K562 (cell line): ENCODE measurements at regions not wholly inside any gene's neighbourhood (a gene's known extent, or its start where the extent isn't known, plus 50 kb on each side); places are given as distances from the start of the nearest gene placed in this dataset.

Experiments
- ATAC-seq: fragments of 200-7000 bp; cut with Tn5 transposase; 3 replicates; pipeline ENCODE4 v1.9.1; 2020; ENCODE audit warnings: moderate library complexity
- BruUV-seq: library from RNA; stranded (reverse); fragments of 400-500 nt; replicated peaks from 2 replicates; lab custom pipeline; 2021; lab: Mats Ljungman, UMichigan
- CTCF ChIA-PET: fragments of 300-600 bp; formaldehyde crosslinking; extraction: SDS; loops from one replicate; lab custom pipeline; 2021; ENCODE audit warnings: low intra/inter-chr PET ratio; lab: Yijun Ruan, JAX
- POLR2A ChIA-PET: fragments of 300-600, 350-650 bp; sonication (Branson Sonifier 250); formaldehyde crosslinking; extraction: SDS; loops from one replicate; lab custom pipeline; 2021; ENCODE audit warnings: antibody characterized with exemption, inconsistent platforms; lab: Yijun Ruan, JAX
- DNase-seq, 4 experiments: peaks; one replicate each; pipeline versions ENCODE4 v3.0.0 to v3.0.0-alpha.2; 2011 to 2018; ENCODE audit warnings: low spot score in 3 of 4, mixed read lengths in 3 of 4; ENCODE audit errors: extremely low read depth in 1 of 4
- FAIRE-seq: peaks from 2 replicates; lab custom pipeline; 2011; peaks lifted over from hg19 to GRCh38; lab: Jason Lieb, UNC
- H2AFZ ChIP-seq: 2 replicates; pipeline ENCODE4 v1.6.0; 2011; ENCODE audit warnings: low read depth, low read length, control low read depth, inconsistent platforms
- H3K27ac ChIP-seq: fragments of 200-600 bp; 3 replicates; pipeline ENCODE4 v1.8.0; 2011; ENCODE audit warnings: low read depth, mild to moderate bottlenecking, control low read depth, inconsistent platforms, low read length, moderate library complexity, mixed read lengths; ENCODE audit errors: extremely low read depth
- H3K27me3 ChIP-seq, 2 experiments: fragments of 300-600 bp in 1 of 2; 2 replicates in 1 of 2; 3 replicates in 1 of 2; pipeline versions ENCODE4 v1.6.0 to v1.8.0; 2011; ENCODE audit warnings: inconsistent platforms in 2 of 2, low read length in 2 of 2, mild to moderate bottlenecking in 1 of 2, mixed read lengths in 1 of 2, moderate library complexity in 1 of 2; ENCODE audit not compliant: control insufficient read depth in 2 of 2, insufficient read depth in 2 of 2
- H3K36me3 ChIP-seq: fragments of 300-600 bp; 3 replicates; pipeline ENCODE4 v1.8.0; 2011; ENCODE audit warnings: mild to moderate bottlenecking, low read length, inconsistent platforms; ENCODE audit not compliant: control insufficient read depth, insufficient read depth
- H3K4me1 ChIP-seq, 2 experiments: fragments of 200-600 bp in 1 of 2; replicated peaks in 1 of 2; 2 replicates in 1 of 2; 3 replicates in 1 of 2; pipeline versions ENCODE4 v1.5.1 to v1.8.0; 2011; ENCODE audit warnings: inconsistent platforms in 2 of 2, low read length in 2 of 2, mild to moderate bottlenecking in 1 of 2, mixed read lengths in 1 of 2, moderate library complexity in 1 of 2; ENCODE audit not compliant: control insufficient read depth in 2 of 2, insufficient read depth in 2 of 2
- H3K4me2 ChIP-seq: 2 replicates; pipeline ENCODE4 v1.6.1; 2011; ENCODE audit warnings: low read length, control low read depth, inconsistent platforms, mixed read lengths; ENCODE audit not compliant: insufficient read depth
- H3K4me3 ChIP-seq: fragments of 200-600 bp; sonication (generic), shearing (Covaris generic); 2 replicates; pipeline ENCODE4 v1.5.1; 2016; ENCODE audit warnings: control low read depth, inconsistent platforms
- H3K79me2 ChIP-seq: fragments of 200-600 bp; 3 replicates; pipeline ENCODE4 v1.8.0; 2011; ENCODE audit warnings: low read length, inconsistent platforms; ENCODE audit not compliant: control insufficient read depth, insufficient read depth
- H3K9ac ChIP-seq, 2 experiments: 2 replicates each; pipeline versions ENCODE4 v1.6.0 to v1.6.1; 2011; ENCODE audit warnings: low read depth in 2 of 2, low read length in 2 of 2, control low read depth in 1 of 2, inconsistent platforms in 1 of 2, mild to moderate bottlenecking in 1 of 2, mixed read lengths in 1 of 2; ENCODE audit not compliant: insufficient read depth in 1 of 2
- H3K9me1 ChIP-seq: one replicate; pipeline ENCODE4 v1.6.0; 2011; ENCODE audit warnings: inconsistent platforms, mild to moderate bottlenecking, low read length, moderate library complexity; ENCODE audit not compliant: control insufficient read depth, insufficient read depth
- H3K9me3 ChIP-seq: replicated peaks from 2 replicates; pipeline ENCODE4 v1.5.1; 2011; ENCODE audit warnings: low read depth, low read length, inconsistent platforms; ENCODE audit not compliant: control insufficient read depth, insufficient read depth
- H4K20me1 ChIP-seq: replicated peaks from 2 replicates; pipeline ENCODE4 v1.6.1; 2011; ENCODE audit warnings: low read length, inconsistent platforms, mixed read lengths; ENCODE audit not compliant: control insufficient read depth, insufficient read depth
- ARHGAP35 ChIP-seq: fragments of 450-650 bp; IDR thresholded peaks from 2 replicates; pipeline ENCODE4 v1.6.1; 2018; ENCODE audit not compliant: partially characterized antibody
- BRF1 ChIP-seq: IDR thresholded peaks from 3 replicates; pipeline ENCODE4 v1.6.1; 2011; ENCODE audit warnings: borderline replicate concordance, mild to moderate bottlenecking; ENCODE audit not compliant: insufficient read length; ENCODE audit errors: extremely low read depth
- E2F3 ChIP-seq: fragments of 250-450 bp; sonication (Bioruptor Pico); IDR thresholded peaks from 2 replicates; pipeline ENCODE4 v1.4.0; 2020; ENCODE audit warnings: mild to moderate bottlenecking
- FOXK2 ChIP-seq, 2 experiments: fragments of 450-650 bp; IDR thresholded peaks in 1 of 2; conservative IDR thresholded peaks in 1 of 2; 2 replicates each; pipeline ENCODE4 v1.6.1; 2016; ENCODE audit warnings: low read depth in 2 of 2, mild to moderate bottlenecking in 1 of 2
- HDAC6 ChIP-seq: IDR thresholded peaks from 2 replicates; pipeline ENCODE4 v1.6.1; 2012; ENCODE audit warnings: low read depth, mild to moderate bottlenecking, control low read depth, inconsistent platforms, low read length, moderate library complexity
- MCM3 ChIP-seq: fragments of 450-650 bp; IDR thresholded peaks from 2 replicates; pipeline ENCODE4 v1.6.1; 2016
- NR2C2 ChIP-seq, 2 experiments: fragments of 200-800 bp in 1 of 2; sonication (Bioruptor generic) in 1 of 2; sonication (generic) in 1 of 2; formaldehyde crosslinking in 1 of 2; IDR thresholded peaks; 2 replicates each; pipeline versions ENCODE4 v1.6.1 to v1.8.0; 2016 to 2022; ENCODE audit warnings: mild to moderate bottlenecking in 1 of 2, missing compliant biosample characterization in 1 of 2, missing genetic modification characterization in 1 of 2, missing genetic modification reagents in 1 of 2
- PHB ChIP-seq: fragments of 250-450 bp; sonication (Bioruptor Pico); IDR thresholded peaks from 2 replicates; pipeline ENCODE4 v1.5.0; 2021
- PYGO2 ChIP-seq: fragments of 450-650 bp; IDR thresholded peaks from 2 replicates; pipeline ENCODE4 v1.6.1; 2016; ENCODE audit warnings: mild to moderate bottlenecking, missing genetic modification characterization, moderate library complexity, missing compliant biosample characterization
- SETDB1 ChIP-seq: IDR thresholded peaks from one replicate; pipeline ENCODE4 v1.6.1; 2012; ENCODE audit warnings: low read length, control low read depth, inconsistent platforms
- SIN3A ChIP-seq, 2 experiments: fragments of 150-350 bp in 1 of 2; IDR thresholded peaks; 2 replicates each; pipeline ENCODE4 v1.6.1; 2011 to 2016; ENCODE audit warnings: borderline replicate concordance in 2 of 2, low read depth in 2 of 2, low read length in 2 of 2, mild to moderate bottlenecking in 2 of 2, moderate library complexity in 2 of 2; ENCODE audit not compliant: control insufficient read depth in 1 of 2
- SMARCC2 ChIP-seq: fragments of 450-650 bp; IDR thresholded peaks from 2 replicates; pipeline ENCODE4 v1.6.1; 2017; ENCODE audit warnings: antibody characterized with exemption, moderate library complexity, mild to moderate bottlenecking, low read depth
- YY1 ChIP-seq, 3 experiments: IDR thresholded peaks; 2 replicates each; pipeline ENCODE4 v1.6.1; 2011; ENCODE audit warnings: low read length in 2 of 3, mild to moderate bottlenecking in 2 of 3, moderate library complexity in 2 of 3, borderline replicate concordance in 1 of 3, control low read depth in 1 of 3, low read depth in 1 of 3; ENCODE audit not compliant: insufficient read depth in 3 of 3, insufficient replicate concordance in 2 of 3, control insufficient read depth in 1 of 3, insufficient read length in 1 of 3; ENCODE audit errors: extremely low read depth in 1 of 3
- ZFX ChIP-seq: sonication (generic); formaldehyde crosslinking; IDR thresholded peaks from 2 replicates; pipeline ENCODE4 v1.8.0; 2022; ENCODE audit warnings: mild to moderate bottlenecking, missing genetic modification reagents, moderate library complexity
- ZNF184 ChIP-seq: sonication (generic); formaldehyde crosslinking; IDR thresholded peaks from 2 replicates; pipeline ENCODE4 v1.5.0; 2020; ENCODE audit warnings: missing genetic modification reagents
- ZNF561 ChIP-seq: fragments of 450-650 bp; formaldehyde crosslinking; conservative IDR thresholded peaks from 2 replicates; pipeline ENCODE4 v1.4.0; 2020; ENCODE audit warnings: mild to moderate bottlenecking, moderate library complexity
- WGBS: fragments of 100-300 bp; shearing (Covaris generic); methylation state at CpG from one replicate; pipeline ENCODE4 v1.1.6; 2016; ENCODE audit warnings: low coverage, mixed read lengths; ENCODE audit not compliant: insufficient coverage; ENCODE audit errors: missing lambda C conversion rate; 5-methylcytosine and 5-hydroxymethylcytosine counted together
- in situ Hi-C: fragments of 300-500 bp; cut with MboI; formaldehyde crosslinking; loops from 4 replicates; pipeline ENCODE4 v1.15.0; 2018; ENCODE audit warnings: inconsistent platforms, mixed read lengths
- intact Hi-C: fragments of 100-400 bp; cut with micrococcal nuclease; formaldehyde crosslinking; loops from 2 replicates; pipeline ENCODE4 v1.14.2; 2022

DNA sequence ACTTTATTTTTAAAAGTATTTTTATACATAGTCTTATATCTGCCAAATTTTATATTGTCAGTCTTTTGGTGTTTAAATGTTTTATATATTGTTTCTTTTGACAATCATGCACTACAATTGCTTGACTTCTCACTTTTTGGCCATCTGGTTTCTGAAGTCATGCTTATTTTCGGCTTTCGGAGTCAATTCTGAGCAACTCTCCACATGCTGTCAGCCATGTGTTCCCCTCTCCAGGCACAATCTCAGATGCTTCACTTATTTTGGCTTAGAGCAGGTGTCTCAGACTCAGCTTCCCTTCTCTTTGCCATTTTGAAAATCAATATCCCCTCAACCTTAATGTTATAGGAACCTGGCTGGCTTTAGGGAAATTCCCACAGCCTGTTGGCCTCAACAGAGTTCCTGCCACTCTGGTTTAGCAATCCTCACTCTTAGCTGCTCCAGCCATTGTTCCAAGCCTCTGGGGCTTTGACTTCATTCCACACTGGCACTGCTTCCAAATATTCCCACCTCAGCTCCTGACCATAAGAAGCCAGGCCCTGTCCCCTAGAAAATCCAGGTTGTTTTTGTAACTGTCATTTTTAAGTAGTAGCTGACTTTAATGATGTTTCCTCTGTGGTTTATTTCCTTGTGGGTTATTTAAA is 125.5 kb upstream of the FAR2 start:
- Histone ChIP-seq H3K79me2 (no peaks in the 10 kb centered on the region), H3K4me1 (no peaks in the 10 kb centered on the region), H3K27ac (no peak overlapping the region), H3K9me1 (no peaks in the 10 kb centered on the region), H4K20me1 (no peaks in the 10 kb centered on the region), H3K4me3 (no peak overlapping the region), H3K9me3 (no peaks in the 10 kb centered on the region), H3K27me3 (no peaks in the 10 kb centered on the region), H3K4me2 (no peak overlapping the region), H3K9ac (no peak overlapping the region), H3K36me3 (no peaks in the 10 kb centered on the region), H2AFZ (no peak overlapping the region)
- ATAC-seq (no peak), FAIRE-seq (no peak), DNase-seq (no peak)
- ChIA-PET POLR2A (interaction anchor here (0.6 kb wide), 1 partner anchor 8 kb away, joined by 3 read pairs; no protein-coding TSS in a partner anchor), CTCF (interaction anchor here (0.7 kb wide), 1 partner anchor 294 kb away, joined by 3 read pairs; no protein-coding TSS in a partner anchor)
- intact Hi-C loops, result no loop called here
- 0% methylated on average over 2 of the region's 2 CpGs for WGBS
- BruUV-seq, result no TSS peak
- no peak for TF ChIP-seq FOXK2 (conservative IDR thresholded peaks at IDR 0.05 in 1 of 2, IDR thresholded peaks at IDR 0.05 in 1 of 2; ENCODE audit: low read depth in 2 of 2)
- TF ChIP-seq ARHGAP35, result no peak
- TF ChIP-seq SMARCC2, result no peak
- TF ChIP-seq NR2C2 (CRISPR knock-in tag; IDR thresholded peaks at IDR 0.05), result no peak
- no peak for TF ChIP-seq NR2C2 (tag; IDR thresholded peaks at IDR 0.05)
- TF ChIP-seq E2F3, result no peak
- TF ChIP-seq SETDB1, result no peak
- TF ChIP-seq BRF1, result no peak
- TF ChIP-seq ZNF561 (CRISPR knock-in tag), result no peak
- no peak for TF ChIP-seq PHB (CRISPR knock-in tag)
- no peak for TF ChIP-seq ZFX
- no peak for TF ChIP-seq MCM3
- no peak for TF ChIP-seq HDAC6
- no peak for TF ChIP-seq PYGO2
- no peak for TF ChIP-seq YY1 (IDR thresholded peaks at IDR 0.05; ENCODE audit: borderline replicate concordance in 1 of 3, control insufficient read depth in 1 of 3, extremely low read depth in 1 of 3, insufficient read depth in 3 of 3, insufficient read length in 1 of 3, insufficient replicate concordance in 2 of 3, low read depth in 1 of 3, low read length in 2 of 3)
- no peak for TF ChIP-seq SIN3A (IDR thresholded peaks at IDR 0.05; ENCODE audit: borderline replicate concordance in 2 of 2, control insufficient read depth in 1 of 2, low read depth in 2 of 2, low read length in 2 of 2)
- no peak for TF ChIP-seq ZNF184 (CRISPR knock-in tag)
- in situ Hi-C loops, result no loop called here
